ENCODE measurements at regions not wholly inside any gene's neighbourhood (a gene's known extent, or its start where the extent isn't known, plus 50 kb on each side); places are given as distances from the start of the nearest gene placed in this dataset.
"Not testable (repeated sequence)": the region's sequence is repeated elsewhere in the genome, so short reads cannot be mapped to it uniquely, and the experiment has no call there.

- TF ChIP-seq, protein P1, sequence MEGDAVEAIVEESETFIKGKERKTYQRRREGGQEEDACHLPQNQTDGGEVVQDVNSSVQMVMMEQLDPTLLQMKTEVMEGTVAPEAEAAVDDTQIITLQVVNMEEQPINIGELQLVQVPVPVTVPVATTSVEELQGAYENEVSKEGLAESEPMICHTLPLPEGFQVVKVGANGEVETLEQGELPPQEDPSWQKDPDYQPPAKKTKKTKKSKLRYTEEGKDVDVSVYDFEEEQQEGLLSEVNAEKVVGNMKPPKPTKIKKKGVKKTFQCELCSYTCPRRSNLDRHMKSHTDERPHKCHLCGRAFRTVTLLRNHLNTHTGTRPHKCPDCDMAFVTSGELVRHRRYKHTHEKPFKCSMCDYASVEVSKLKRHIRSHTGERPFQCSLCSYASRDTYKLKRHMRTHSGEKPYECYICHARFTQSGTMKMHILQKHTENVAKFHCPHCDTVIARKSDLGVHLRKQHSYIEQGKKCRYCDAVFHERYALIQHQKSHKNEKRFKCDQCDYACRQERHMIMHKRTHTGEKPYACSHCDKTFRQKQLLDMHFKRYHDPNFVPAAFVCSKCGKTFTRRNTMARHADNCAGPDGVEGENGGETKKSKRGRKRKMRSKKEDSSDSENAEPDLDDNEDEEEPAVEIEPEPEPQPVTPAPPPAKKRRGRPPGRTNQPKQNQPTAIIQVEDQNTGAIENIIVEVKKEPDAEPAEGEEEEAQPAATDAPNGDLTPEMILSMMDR (conservative IDR thresholded peaks at IDR 0.05; ENCODE audit: low read depth, low read length) = no peak
- peak; percentile 1 for DNase-seq (ENCODE audit: low read depth)
- H3K4me3 ChIP-seq (ENCODE audit: low read depth, low read length) = no peak overlapping the region
Observed at GRCh38 chr9:19875291-19875920, 86.6 kb upstream of the SLC24A2 start.

DNA sequence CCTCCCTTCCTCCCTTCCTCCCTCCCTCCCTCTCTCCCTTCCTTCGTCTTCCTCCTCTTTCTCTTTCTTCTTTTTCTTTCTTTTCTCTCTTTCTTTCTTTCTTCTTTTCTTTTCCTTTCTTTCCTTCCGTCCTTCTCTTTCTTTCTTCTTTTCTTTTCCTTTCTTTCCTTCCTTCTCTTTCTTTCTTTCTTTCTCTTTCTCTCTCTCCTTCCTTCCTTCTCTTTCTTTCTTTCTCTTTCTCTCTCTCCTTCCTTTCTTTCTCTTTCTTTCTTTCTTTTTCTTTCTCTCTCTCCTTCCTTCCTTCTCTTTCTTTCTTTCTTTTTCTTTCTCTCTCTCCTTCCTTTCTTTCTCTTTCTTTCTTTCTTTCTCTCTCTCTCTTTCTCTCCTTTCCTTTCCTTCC is 84.4 kb upstream of the SLC24A2 start:
- DNase-seq (ENCODE audit: low read depth) = not testable (repeated sequence)

DNA sequence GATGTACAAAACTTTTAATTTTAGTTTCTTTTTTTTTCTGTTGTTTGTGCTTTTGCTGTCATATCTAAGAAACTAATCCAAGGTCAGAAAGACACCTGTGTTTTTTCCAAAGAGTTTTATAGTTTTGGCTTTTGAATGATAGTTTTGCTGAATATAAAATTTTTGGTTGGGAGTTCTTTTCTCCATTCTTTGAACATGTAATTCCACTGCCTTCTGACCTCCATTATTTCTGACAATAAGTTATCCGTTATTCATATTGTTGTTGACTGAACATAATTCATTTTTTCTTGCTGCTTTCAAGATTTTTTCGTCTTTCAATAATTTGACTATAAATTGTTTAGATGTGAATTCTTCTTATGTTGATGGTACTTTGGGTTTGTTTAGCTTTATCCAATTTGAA is 82.2 kb upstream of the SLC24A2 start:
- no peak for DNase-seq (ENCODE audit: low read depth)
- H3K4me3 ChIP-seq (ENCODE audit: low read depth, low read length) = no peak overlapping the region
- TF ChIP-seq, protein P1 (conservative IDR thresholded peaks at IDR 0.05; ENCODE audit: low read depth, low read length) = no peak

More for the DNA sequence above, 84.4 kb upstream of the SLC24A2 start:
- H3K4me3 ChIP-seq (ENCODE audit: low read depth, low read length) = not testable (repeated sequence)

DNA sequence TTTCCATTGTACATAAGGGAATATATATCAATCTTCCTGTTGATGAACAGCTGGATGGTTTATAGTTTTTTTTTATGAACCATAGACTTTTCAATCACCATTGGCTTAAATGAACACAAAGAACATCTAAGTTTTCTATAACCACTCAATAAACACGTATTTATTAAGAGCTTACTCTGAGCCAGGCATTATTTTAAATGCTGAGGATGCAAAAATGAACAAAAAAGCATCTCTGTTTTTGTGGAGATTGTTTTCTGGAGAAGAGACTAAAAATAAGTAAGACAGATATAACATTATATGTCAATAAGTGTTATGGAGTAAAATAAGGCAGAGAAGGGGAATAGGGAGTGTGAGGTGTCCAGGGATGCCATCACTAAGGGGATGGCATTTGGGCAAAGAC is 52.1 kb upstream of the SLC24A2 start:
- DNase-seq (ENCODE audit: low read depth) = no peak
- TF ChIP-seq, protein P1 (conservative IDR thresholded peaks at IDR 0.05; ENCODE audit: low read depth, low read length) = no peak
- no peak overlapping the region for H3K4me3 ChIP-seq (ENCODE audit: low read depth, low read length)
